GM19324 (cell line): ENCODE measurements at regions not wholly inside any gene's neighbourhood (a gene's known extent, or its start where the extent isn't known, plus 50 kb on each side); places are given as distances from the start of the nearest gene placed in this dataset.

ENCODE experiments used
- ATAC-seq: cut with Tn5 transposase; IDR thresholded peaks from one replicate; pipeline ENCODE4 v1.9.1; 2021; ENCODE audit warnings: mild to moderate bottlenecking, moderate library complexity; ENCODE audit not compliant: unreplicated experiment, low FRiP score

DNA sequence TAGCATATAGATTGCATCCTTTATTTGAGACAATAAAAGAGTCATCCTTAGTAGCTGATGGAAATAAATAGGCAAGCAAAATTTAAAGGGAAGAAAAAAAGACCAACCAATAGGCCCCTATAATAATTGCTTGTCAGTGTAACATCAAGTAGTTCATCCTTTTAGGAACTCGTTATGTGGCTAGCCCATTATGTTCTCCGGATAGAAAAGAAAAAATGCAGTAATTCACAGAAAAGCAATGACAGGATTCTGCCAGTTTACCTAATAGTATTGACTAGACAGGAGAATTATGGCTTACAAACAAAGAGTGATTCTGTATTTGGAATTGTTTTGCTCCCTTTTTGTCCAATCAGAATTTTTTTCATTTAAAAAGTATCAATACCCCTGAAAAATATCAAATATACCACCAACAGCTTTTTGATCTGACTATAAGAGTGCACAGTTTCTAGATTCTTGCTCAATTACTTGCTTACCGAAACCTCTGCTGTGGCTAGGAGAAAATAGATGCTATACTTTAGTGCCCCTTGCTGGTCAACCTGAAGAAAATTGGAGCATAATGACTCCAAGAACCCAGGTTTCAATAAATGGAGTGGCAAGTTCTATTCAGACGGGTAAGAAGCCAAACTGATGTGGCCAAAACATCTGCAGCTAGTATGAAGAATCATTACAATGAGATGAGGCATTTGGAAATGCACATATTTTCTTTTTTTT, 91.5 kb upstream of the SASH1 start:
- ATAC-seq: no peak

DNA sequence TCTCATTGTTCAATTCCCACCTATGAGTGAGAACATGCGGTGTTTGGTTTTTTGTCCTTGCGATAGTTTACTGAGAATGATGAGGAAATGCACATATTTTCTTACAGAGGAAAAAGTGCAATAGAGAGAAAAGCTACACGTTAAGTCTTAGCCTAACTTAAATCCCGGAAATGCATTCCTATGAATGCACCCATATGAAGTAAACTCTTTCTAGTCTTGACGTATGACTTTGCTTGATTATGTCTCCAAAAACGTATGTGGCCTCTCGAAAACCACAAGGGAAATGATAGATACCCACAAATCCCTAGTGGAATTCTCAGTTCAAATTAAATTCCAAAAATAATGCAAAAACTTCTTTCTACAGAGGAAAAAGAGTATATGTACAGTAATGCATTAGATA, 90.7 kb upstream of the SASH1 start:
- ATAC-seq: no peak

DNA sequence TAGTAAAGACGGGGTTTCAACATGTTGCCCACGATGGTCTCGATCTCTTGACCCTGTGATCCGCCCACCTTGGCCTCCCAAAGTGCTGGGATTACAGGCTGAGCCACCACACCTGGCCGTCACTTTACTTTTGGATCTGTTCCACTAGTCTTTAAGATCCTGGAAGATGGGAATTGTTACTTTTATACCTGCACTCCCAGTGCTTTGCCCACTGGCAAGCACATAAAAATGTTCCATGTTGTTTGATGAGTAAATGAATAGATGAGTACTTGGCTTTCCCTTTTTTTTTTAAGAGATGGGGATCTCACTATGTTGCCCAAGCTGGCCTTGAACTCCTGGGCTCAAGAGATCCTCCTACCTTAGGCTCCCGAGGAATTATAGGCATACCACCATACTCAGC, 84.8 kb upstream of the SASH1 start:
- no peak for ATAC-seq

DNA sequence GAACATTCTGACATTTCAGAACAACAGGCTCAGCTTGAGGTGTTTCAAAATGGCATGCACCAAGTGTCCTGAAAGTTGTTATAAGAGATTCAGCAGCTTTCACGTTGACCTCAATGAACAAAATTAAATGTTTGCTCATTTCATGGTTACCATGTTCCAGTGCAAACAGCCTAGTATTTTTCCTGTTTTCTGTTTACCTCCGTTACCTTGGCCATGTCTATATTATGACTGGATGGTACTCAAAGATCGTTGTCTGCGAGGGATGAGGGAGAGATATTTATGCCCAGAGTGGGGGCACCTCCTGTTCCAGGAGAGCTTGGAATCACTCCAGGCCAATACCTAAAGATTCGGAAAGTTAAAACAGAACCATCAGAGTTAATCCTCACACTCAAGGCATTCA, 83.8 kb upstream of the SASH1 start:
- no peak for ATAC-seq

DNA sequence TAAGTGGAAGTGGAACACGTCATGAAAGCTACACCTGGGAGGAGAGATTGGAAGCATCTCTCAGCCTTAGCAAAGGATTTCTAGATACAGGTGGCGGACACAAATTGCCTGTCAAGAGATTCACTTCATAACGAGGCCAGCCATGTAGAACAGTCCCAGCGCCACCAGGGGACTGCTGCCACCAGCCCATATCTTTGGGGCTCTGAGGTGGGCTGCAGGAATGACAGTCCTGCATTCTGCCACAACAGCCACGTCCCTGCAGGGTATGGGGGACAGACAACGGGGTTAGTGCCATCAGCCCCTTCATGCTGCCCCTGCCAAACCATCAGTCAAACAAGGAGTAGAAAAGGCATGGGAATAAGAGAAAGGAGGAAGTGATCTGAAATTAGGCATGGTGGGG, 81.2 kb upstream of the SASH1 start:
- ATAC-seq: no peak

DNA sequence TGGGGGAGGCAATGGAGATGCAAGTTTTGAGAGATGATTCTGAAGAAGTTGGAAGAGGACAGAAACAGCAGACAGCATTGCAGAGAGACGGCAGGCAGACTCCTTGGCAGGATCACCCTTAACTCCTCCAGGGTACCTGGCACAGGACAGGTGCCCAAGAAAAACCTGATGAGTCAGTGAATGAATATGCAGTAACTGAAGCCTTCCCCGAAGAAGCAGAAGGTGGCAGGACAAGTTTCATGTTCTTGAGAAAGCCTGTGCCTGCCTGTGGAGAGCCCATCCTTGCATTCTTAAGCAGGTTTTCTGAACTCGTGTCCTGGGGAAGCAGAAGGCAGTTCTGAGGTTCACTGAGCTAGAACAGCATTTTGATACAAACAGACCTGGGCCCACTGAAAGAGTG, 79.6 kb upstream of the SASH1 start:
- ATAC-seq: no peak

DNA sequence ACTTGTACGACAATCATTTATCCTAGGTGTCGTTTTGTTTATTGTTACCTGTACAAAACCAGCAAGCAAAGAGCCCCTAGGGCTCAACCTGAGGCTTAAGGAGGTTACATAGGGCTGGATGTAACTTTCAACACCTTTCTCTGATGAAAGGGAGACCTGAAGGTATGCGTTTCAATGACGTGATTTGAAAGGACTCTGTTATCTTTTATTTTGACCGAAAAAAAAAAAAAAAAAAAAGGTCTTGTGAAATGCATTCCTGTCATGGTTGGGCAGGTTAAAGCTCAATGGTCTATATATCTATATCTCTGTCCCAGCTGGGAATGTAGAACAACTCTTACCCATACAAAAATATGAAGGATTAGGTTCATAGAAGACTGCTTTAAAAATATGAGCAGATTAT, 78.7 kb upstream of the SASH1 start:
- ATAC-seq: no peak

DNA sequence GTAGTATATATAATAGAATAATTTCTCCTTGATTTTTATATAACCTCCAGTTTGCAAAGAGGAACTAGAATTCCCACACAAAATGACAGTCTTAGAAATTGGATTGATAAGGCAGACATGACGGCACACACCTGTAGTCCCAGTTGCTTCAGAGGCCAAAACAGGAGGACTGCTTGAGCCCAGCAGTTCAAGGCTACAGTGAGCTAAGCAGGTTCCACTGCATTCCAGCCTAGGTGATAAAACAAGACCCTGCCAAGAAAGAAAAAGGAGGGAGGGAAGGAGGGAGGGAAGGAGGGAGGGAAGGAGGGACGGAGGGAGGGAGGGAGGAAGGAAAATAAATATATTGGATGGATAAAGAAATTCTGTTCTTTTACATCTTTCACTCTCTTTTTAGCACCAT, 77.6 kb upstream of the SASH1 start:
- no peak for ATAC-seq

DNA sequence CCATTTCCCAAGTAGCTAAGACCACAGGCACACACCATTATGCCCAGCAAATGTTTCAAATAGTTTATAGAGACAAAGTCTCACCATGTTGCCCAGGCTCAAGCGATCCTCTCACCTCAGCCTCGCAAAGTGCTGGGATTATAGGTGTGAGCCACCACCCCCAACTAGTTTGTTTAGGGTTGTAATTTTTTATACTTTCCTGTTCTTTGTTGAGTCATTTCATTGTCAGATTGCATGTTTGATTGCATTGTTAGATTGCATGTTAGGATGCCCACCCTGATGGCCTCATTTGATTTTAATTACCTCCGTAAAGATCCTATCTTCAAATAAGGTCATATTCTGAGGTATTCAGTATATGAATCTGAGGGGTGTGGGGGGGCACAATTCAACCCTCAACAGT, 73.3 kb upstream of the SASH1 start:
- ATAC-seq: no peak

DNA sequence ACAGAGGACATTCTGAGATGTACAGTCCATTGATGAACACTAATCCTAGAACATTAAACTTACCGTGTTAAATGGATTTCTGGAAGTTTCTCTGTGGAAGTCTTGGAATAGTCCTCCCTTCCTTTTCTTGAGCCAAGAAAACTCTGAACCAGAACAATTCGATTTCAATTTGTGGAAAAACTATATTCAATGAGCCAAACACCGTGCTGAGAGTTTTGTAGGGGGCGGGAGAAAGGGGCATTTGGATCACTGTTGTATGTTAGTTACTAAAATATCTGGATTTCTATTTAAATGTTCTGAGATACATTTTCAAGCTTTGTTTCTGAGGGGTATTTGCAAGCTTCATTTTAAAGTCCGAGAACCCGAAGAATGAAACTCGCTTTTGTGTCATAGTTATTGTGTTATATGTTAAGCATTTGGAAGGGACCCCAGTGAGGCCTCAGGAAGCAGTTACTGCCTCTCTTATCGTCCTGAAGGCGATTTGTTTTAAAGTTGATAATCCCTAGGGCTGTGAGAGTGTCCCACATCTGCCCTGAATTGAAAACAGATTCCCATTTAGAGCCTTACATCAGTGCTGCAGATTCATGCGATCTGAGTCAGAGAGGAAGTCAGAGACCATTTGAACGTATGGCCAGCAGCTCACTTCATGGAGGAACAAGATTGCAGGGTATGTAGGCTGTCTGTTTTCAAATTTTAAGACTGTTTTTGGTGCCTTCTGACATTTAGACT, 70.8 kb upstream of the SASH1 start:
- no peak for ATAC-seq

DNA sequence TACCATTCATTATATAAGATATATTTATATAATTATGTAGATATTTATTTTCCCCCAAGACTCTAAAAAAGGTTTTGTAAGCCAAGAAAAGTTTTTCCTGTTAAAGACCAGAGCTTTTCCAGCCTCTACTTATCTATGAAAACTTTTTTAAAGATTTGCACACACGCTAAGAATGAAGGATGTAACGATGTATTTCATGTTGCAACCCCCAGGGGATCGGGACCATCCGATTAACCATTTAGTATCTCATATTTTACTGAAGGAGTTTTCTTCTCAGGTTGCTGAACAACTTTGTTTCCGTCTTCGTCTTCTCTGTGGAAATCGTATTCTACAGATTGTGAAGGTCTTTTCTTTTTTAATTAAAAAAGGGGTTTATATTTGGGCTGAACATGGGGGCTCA, 70.0 kb upstream of the SASH1 start:
- no peak for ATAC-seq

DNA sequence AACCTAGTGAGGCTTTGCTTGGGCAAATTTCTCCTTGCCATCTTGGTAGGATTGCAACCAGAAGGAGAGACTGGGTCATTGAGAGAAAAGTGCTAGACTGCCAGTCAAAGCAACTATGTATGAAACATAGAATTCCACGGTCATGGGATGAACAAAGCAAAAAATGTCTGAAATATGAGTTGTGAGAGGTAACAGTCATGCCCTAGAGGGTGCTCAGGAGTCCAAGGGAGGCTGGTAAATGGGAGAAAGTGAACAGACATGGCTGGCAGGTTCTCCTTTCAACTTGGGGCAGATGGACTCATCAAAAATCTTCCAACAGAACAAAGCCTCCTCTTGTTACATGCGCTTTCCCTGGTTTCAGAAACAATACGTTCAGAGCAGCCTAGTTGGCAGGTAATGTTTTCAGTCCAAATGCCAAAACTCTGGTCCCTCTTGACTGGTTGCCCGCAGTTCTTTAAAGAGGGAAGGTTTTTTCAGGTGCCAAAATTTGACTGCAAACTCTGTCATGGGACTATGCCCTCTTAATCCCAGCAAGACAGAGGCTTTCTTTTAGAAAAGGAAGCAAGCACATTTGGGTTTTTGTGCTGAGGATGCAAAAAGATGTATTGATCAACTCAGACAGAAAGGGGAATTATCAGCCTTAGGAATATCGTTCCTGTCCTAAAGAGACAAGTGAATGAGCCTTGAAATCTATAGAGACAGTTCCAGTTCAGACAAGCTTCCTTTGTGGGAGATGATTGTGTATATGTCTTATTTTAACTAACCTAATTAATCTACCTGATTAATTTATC, 68.5 kb upstream of the SASH1 start:
- no peak for ATAC-seq

DNA sequence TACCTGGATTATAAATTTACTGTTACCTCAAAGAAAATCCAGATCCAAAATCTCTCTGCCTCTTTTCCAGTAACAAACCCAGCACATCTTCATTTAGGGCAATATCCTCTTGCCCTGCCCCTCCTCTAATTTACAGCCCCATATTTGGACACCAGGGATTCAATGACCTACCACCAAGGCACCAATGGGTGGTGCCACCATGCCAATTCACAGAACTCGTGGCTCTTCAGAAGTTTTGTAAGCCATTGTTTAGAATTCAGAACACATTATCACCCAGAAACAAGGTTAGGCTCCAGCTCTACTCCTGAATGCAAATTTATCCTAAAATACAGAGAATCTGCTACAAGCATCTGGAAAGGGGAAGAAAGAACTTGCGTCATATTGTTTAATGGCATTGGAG, 67.8 kb upstream of the SASH1 start:
- no peak for ATAC-seq

DNA sequence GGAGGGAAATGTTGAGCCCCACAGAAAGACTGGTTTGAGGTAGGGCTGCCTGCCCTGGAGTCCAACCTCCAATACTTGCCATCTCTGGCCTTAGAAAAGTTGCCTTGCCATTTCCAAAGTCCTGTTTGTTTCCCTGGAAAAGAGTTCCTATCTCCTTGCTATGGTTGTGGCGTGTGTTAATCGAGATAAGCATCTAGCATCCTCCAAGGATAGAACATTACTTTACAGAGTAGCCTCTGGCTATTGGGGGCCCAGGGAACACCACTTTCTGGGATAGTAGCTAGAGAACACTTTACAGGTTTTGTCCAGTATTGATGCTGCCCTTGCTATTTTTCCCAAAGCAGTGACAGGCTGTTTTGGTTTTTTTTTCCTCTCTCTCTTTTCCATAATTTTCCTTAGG, 57.4 kb upstream of the SASH1 start:
- ATAC-seq: no peak

DNA sequence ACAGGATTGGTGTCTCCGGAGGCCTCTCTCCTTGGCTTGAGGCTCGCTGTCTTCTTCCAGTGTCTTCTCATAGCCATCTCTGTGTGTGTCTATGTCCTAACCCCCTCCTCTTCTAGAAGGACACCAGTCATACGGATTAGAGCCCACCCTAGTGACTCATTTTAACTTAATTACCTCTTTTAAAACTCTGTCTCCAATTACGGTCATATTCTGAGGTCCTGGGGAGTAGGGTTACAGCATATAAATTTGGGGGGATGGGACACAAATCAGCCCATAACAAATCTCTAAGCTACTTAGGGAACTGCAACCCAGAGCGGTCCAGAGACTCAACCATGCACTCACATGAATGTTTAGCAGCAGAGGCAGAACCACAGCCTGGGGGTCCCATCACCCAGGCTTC, 56.1 kb upstream of the SASH1 start:
- no peak for ATAC-seq

DNA sequence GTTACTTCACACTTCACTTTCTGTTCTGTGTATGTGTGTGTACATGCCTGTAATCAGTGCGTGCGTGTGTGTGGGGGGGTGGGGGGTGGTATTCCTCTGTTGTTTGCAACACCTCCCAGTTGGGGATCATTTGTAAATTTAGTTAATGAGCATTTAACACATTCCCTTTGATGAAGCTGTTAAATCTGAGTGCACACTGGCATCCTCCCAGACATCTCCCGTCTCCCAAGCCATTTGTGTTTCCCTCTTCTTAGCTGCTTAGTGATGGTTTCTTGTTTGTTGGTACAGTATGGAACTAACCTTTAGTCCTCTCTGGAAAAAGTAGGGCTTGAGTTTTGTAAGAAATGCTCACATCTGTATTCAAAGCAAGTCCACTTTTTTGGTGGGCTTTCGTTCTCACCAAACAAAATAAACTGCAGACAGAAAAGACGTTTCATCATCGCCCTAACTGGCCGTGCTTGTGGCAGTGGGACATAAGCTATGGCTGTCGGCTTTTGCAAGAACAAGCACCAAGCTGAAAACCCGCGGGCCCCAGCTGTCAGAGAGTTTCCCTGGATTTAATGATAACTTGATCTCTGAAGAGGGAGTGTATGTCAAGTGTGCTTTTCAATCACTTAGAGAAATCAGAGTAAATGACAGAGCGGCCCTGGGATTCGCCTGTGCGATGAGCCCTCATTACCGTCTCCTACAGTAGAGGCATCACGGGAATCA, 54.9 kb upstream of the SASH1 start:
- ATAC-seq: no peak

DNA sequence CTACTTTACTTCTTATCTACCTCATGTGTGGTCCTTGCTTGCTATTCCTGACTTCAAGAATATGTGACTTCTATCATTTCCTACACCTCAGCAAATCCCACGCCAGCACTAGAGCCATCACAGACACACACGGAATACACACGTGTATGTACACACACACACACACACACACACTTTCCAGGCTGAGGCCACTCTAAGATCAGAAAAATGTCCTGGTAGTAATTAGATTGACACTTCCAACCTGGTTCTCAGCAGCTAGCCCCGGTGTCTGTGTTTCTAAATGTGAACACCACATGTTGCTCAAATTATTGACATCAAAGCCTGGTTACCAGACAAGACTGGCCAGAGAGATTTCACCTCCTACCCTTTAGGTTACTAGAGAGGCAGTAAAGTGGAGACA, 54.1 kb upstream of the SASH1 start:
- ATAC-seq: no peak

DNA sequence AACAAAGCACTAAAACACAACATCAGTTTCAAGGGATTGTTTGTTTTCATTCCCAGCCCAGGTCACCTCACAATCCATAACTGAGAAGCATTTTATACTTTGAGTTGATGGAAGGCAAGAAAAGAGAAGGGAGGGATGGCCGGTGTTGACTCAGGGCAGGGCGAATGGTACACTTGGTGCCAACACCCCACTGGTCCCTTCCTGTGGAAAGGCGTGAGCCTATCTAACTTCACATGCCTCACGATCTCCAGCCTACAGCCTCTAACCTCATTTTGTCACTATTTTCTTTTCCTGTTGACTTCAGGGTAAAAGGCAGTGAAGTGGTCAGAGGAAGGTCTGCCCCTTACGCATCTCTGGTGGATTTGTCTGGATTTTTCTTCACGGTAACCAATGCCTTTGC, 53.5 kb upstream of the SASH1 start:
- ATAC-seq: no peak

DNA sequence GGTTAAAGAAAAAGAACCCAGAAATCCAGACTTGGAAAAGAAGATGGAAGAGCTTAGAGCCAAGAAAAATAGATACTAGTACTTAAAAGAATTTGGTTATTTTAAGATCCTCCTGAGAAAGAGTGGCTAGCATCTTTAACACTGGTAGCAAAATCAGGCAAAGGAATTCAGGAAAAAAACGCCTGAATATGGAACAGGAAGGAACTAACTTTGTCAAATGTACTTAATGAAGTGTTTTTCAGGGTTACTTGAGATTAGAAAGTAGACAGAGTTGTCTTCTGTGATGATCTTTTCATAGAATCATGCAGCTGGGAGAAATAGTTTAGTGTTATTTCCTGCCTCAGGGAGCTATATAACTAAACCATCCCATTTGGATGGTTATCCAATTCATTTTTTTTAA, 50.8 kb upstream of the SASH1 start:
- no peak for ATAC-seq
